Calu3 (cell line): ENCODE measurements at regions not wholly inside any gene's neighbourhood (a gene's known extent, or its start where the extent isn't known, plus 50 kb on each side); places are given as distances from the start of the nearest gene placed in this dataset.
A peak's percentile ranks its signal among the peaks of the same experiment; 100 is the strongest.

Experiments used
- BruUV-seq: library from RNA; stranded (reverse); fragments of 400-500 nt; replicated peaks from 2 replicates; lab custom pipeline; 2021; lab: Mats Ljungman, UMichigan
- CTCF ChIA-PET: fragments of 300-600 bp; sonication (Branson Sonifier 250); formaldehyde crosslinking; loops from one replicate; lab custom pipeline; 2022; ENCODE audit warnings: antibody characterized with exemption; lab: Charles Lee
- DNase-seq: peaks from one replicate; pipeline ENCODE4 v3.0.0; 2022
- H3K27ac Mint-ChIP-seq: one replicate; pipeline ENCODE4 v1.8.0; 2022; ENCODE audit warnings: mixed read lengths; ENCODE audit not compliant: unreplicated experiment
- H3K27me3 Mint-ChIP-seq: one replicate; pipeline ENCODE4 v1.8.0; 2022; ENCODE audit warnings: mixed read lengths; ENCODE audit not compliant: unreplicated experiment
- H3K36me3 Mint-ChIP-seq: one replicate; pipeline ENCODE4 v1.8.0; 2022; ENCODE audit warnings: mild to moderate bottlenecking, moderate library complexity, mixed read lengths; ENCODE audit not compliant: insufficient read depth, unreplicated experiment
- H3K4me1 Mint-ChIP-seq: one replicate; pipeline ENCODE4 v1.8.0; 2022; ENCODE audit warnings: mild to moderate bottlenecking, low read depth, mixed read lengths; ENCODE audit not compliant: unreplicated experiment
- H3K4me3 Mint-ChIP-seq: one replicate; pipeline ENCODE4 v1.8.0; 2022; ENCODE audit warnings: mild to moderate bottlenecking, low read depth, moderate library complexity, mixed read lengths; ENCODE audit not compliant: unreplicated experiment
- H3K9me3 Mint-ChIP-seq: one replicate; pipeline ENCODE4 v1.8.0; 2022; ENCODE audit warnings: low read depth, mixed read lengths; ENCODE audit not compliant: unreplicated experiment
- intact Hi-C: fragments of 100-400 bp; cut with micrococcal nuclease; formaldehyde crosslinking; loops from one replicate; pipeline ENCODE4 v1.10.0; 2022; ENCODE audit not compliant: unreplicated experiment
- TF ChIP-seq, protein P1 (sequence below): fragments of 200-600 bp; IDR thresholded peaks from one replicate; pipeline ENCODE4 v1.8.0; 2022; ENCODE audit warnings: antibody characterized with exemption; ENCODE audit not compliant: unreplicated experiment

DNA sequence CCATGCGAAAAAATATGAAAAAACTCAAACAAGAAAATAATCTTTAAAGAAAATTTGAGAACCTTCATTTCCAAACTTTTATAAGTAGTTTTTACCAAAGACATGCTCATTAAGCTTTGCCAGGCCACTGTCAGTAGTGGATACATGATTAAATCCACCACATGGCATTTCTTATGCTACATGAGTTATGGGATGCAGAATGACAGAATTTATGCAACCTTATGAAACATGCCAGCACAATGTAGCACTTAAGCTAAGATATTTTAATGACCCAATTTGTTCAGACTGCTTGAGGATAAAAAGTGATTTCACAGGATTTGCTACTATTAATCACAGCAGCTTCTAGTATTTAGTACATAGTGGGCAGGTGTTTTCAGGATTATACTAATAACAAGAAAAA lies 123.3 kb downstream of the ATP23 start:
- Mint-ChIP-seq H3K9me3 (peaks cover 3% of the 10 kb centered on the region), H3K4me1 (peaks cover 43% of the 10 kb centered on the region), H3K27ac (peak overlapping the region; percentile 91), H3K4me3 (peak overlapping the region; percentile 36), H3K27me3 (no peaks in the 10 kb centered on the region), H3K36me3 (peaks cover 14% of the 10 kb centered on the region)
- TF ChIP-seq, protein P1, sequence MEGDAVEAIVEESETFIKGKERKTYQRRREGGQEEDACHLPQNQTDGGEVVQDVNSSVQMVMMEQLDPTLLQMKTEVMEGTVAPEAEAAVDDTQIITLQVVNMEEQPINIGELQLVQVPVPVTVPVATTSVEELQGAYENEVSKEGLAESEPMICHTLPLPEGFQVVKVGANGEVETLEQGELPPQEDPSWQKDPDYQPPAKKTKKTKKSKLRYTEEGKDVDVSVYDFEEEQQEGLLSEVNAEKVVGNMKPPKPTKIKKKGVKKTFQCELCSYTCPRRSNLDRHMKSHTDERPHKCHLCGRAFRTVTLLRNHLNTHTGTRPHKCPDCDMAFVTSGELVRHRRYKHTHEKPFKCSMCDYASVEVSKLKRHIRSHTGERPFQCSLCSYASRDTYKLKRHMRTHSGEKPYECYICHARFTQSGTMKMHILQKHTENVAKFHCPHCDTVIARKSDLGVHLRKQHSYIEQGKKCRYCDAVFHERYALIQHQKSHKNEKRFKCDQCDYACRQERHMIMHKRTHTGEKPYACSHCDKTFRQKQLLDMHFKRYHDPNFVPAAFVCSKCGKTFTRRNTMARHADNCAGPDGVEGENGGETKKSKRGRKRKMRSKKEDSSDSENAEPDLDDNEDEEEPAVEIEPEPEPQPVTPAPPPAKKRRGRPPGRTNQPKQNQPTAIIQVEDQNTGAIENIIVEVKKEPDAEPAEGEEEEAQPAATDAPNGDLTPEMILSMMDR = no peak
- DNase-seq = no peak
- no TSS peak for BruUV-seq
- intact Hi-C loops = loop anchor here (5.0 to 10.0 kb wide), 6 partner anchors 32 to 1003 kb away; no protein-coding TSS in a partner anchor
- CTCF ChIA-PET = no interaction called here

DNA sequence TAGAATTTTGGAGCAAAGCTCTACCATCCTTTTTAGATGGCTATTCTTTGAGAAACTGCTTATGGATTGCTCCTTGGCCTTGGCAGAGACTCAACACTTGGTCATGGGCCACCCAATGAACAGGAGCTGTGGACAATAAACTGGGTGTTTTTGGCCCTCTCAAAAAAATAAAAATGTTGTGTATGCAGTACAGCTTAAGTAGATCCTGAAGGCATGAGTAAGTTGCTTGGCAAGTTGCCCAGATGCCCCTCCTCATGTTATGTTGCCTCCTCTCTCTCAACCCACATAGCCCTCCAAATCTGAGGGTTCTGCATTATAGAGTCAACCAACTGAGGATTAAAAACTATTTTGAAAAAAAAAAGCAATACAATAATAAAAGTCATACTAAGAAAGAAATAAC lies 124.9 kb downstream of the ATP23 start:
- Mint-ChIP-seq H3K27ac (peak overlapping the region; percentile 91), H3K36me3 (peaks cover 14% of the 10 kb centered on the region), H3K4me3 (no peak overlapping the region), H3K9me3 (peaks cover 3% of the 10 kb centered on the region), H3K27me3 (no peaks in the 10 kb centered on the region), H3K4me1 (peaks cover 52% of the 10 kb centered on the region)
- TF ChIP-seq, protein P1 = no peak
- CTCF ChIA-PET = interaction anchor here (0.6 kb wide), 1 partner anchor 49 kb away, joined by 3 read pairs; no protein-coding TSS in a partner anchor
- DNase-seq = peak; percentile 73
- no TSS peak for BruUV-seq
- intact Hi-C loops = loop anchor here (5.0 to 10.0 kb wide), 6 partner anchors 34 to 1001 kb away; no protein-coding TSS in a partner anchor

DNA sequence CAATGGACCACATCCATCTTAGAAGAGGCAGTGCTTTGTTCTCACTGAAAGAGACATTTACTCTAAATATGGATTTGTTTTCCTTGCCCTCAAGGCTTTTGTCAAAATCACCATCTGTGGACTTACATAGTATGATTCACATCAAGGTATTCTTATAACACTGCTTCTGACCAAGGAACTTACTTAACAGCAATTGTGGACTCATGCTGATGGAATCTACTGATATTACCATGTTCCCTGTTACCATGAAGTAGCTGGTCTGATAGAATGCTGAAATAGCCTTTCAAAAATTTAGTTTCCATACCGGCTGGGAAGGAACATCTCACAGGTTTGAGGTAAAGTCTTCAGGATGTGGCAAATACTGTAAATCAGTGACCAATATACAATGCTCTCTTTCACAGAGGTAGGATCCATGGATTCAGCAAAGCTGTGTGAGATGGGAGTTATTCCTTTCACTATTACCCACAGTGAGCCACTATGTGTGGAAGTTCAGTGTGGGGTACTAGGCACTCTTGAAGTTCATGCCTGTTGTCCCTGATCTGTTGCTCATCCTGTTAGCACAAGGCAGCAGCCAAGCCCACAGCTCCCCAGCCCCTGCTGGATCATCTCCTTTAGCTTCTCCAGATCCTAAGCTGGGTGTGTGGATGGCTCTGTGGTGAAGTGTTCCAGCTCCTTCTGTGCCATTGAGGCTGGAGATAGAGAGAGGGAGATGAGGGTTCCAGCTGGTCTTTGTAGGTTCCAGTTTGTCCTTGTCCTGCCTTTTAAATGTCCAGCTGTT lies 126.4 kb downstream of the ATP23 start:
- H3K36me3 Mint-ChIP-seq = peaks cover 14% of the 10 kb centered on the region
- TF ChIP-seq, protein P1 = no peak
- peaks cover 5% of the 10 kb centered on the region for H3K9me3 Mint-ChIP-seq
- no peaks in the 10 kb centered on the region for H3K27me3 Mint-ChIP-seq
- CTCF ChIA-PET = interaction anchor here (0.8 to 1.2 kb wide), 5 partner anchors 13 to 103 kb away, joined by 3 to 5 read pairs (median 4); no protein-coding TSS in a partner anchor
- H3K4me3 Mint-ChIP-seq = no peak overlapping the region
- intact Hi-C loops = loop anchor here (5.0 to 10.0 kb wide), 6 partner anchors 35 to 1000 kb away; no protein-coding TSS in a partner anchor
- peaks cover 52% of the 10 kb centered on the region for H3K4me1 Mint-ChIP-seq
- H3K27ac Mint-ChIP-seq = peak overlapping the region; percentile 91
- peak; percentile 57 for DNase-seq
- BruUV-seq = no TSS peak

DNA sequence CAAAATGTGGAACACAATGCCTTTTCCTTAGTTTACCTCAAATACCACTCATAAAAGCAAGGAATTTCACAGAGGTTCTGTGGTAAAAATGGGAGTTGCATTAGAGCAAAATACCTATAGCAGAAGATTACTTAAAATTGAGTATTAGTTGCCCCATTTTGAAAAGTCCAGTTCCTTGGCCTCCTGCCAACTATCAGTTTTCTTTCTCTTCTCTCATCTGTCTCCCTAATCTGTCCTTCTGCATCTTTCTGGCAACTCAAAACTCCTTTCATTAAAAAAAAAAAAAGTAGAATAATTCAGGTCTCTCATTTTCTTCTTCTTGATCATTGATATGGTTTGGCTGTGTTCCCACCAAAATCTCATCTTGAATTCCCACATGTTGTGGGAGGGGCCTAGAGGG lies 127.3 kb downstream of the ATP23 start:
- H3K27me3 Mint-ChIP-seq = no peaks in the 10 kb centered on the region
- H3K4me1 Mint-ChIP-seq = peaks cover 52% of the 10 kb centered on the region
- H3K36me3 Mint-ChIP-seq = peaks cover 14% of the 10 kb centered on the region
- H3K4me3 Mint-ChIP-seq = no peak overlapping the region
- no peak for DNase-seq
- H3K9me3 Mint-ChIP-seq = peaks cover 5% of the 10 kb centered on the region
- CTCF ChIA-PET = interaction anchor here (0.6 to 1.2 kb wide), 3 partner anchors 26 to 85 kb away, joined by 3 to 4 read pairs (median 4); no protein-coding TSS in a partner anchor
- intact Hi-C loops = loop anchor here (5.0 to 10.0 kb wide), 6 partner anchors 36 to 999 kb away; no protein-coding TSS in a partner anchor
- no TSS peak for BruUV-seq
- peak overlapping the region; percentile 91 for H3K27ac Mint-ChIP-seq
- TF ChIP-seq, protein P1 = no peak
